GM12878 (cell line): ENCODE measurements at regions not wholly inside any gene's neighbourhood (a gene's known extent, or its start where the extent isn't known, plus 50 kb on each side); places are given as distances from the start of the nearest gene placed in this dataset.

ENCODE experiments used
- CREB1 ChIP-seq: IDR thresholded peaks from 2 replicates; pipeline ENCODE4 v1.6.1; 2012; ENCODE audit warnings: low read depth, mild to moderate bottlenecking, inconsistent platforms
- CTCF ChIP-seq, 3 experiments: IDR thresholded peaks in 2 of 3; conservative IDR thresholded peaks in 1 of 3; 2 replicates each; pipeline ENCODE4 v1.5.1; 2011; ENCODE audit warnings: low read depth in 3 of 3, low read length in 3 of 3, mild to moderate bottlenecking in 3 of 3, control low read depth in 2 of 3, moderate library complexity in 2 of 3, inconsistent platforms in 1 of 3, mixed read lengths in 1 of 3; ENCODE audit not compliant: control insufficient read depth in 2 of 3, insufficient read depth in 1 of 3; ENCODE audit errors: extremely low read depth in 1 of 3
- TAF1 ChIP-seq: IDR thresholded peaks from 2 replicates; pipeline ENCODE4 v1.6.1; 2011; ENCODE audit warnings: mild to moderate bottlenecking, low read depth, low read length, borderline replicate concordance
- ZNF24 ChIP-seq: fragments of 450-650 bp; IDR thresholded peaks from 2 replicates; pipeline ENCODE4 v1.6.1; 2017; ENCODE audit warnings: antibody characterized with exemption, mild to moderate bottlenecking

GRCh38 chr3:42020684-42021307, 58.9 kb upstream of the ULK4 start:
- TF ChIP-seq CREB1 (no peak), TAF1 (no peak), ZNF24 (no peak), CTCF (IDR thresholded peaks at IDR 0.05 in 2 of 3, conservative IDR thresholded peaks at IDR 0.05 in 1 of 3; ENCODE audit: control insufficient read depth in 2 of 3, extremely low read depth in 1 of 3, insufficient read depth in 1 of 3, low read depth in 3 of 3, low read length in 3 of 3) (no peak)
